GM23248 (cell line): ENCODE measurements at regions not wholly inside any gene's neighbourhood (a gene's known extent, or its start where the extent isn't known, plus 50 kb on each side); places are given as distances from the start of the nearest gene placed in this dataset.

Source experiments
- EZH2 ChIP-seq: fragments of 200-600 bp; sonication (generic); IDR thresholded peaks from 2 replicates; pipeline ENCODE4 v1.6.1; 2018; ENCODE audit warnings: antibody characterized with exemption, mild to moderate bottlenecking; ENCODE audit not compliant: insufficient read depth, poor library complexity, severe bottlenecking
- EZH2phosphoT487 ChIP-seq: fragments of 200-600 bp; sonication (generic); IDR thresholded peaks from 2 replicates; pipeline ENCODE4 v1.6.1; 2018; ENCODE audit warnings: antibody characterized with exemption, moderate library complexity, mild to moderate bottlenecking, low read depth; ENCODE audit not compliant: insufficient read depth

- TF ChIP-seq EZH2 = no peak
- TF ChIP-seq EZH2phosphoT487 = no peak
Measured at GRCh38 chr6:92559611-92560010, 859.7 kb downstream of the EPHA7 start.
